ENCODE measurements at regions not wholly inside any gene's neighbourhood (a gene's known extent, or its start where the extent isn't known, plus 50 kb on each side); places are given as distances from the start of the nearest gene placed in this dataset.
A peak's percentile ranks its signal among the peaks of the same experiment; 100 is the strongest.

DNA sequence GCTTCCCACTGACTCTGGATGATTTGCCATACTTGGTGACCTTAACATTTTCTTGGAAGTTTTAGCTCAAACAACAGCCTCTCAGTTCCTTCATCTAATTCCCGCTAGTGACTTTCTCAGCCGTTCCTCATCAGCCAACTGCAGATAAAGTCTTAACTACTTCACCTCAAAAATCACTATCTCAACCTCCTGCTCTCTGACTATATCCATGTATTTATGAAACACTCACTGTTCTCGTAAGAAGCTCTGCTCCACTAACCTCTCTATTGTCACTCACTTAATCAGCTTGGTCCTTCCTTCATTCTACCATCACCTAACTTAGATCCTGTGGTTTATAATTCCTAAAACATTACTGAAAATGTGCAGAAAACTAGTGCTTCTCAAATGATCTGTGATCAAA lies 1551.6 kb downstream of the MRPL39 start:
- no peak for DNase-seq
- CTCF ChIA-PET, result interaction anchor here (1.2 to 1.3 kb wide), 2 partner anchors 20 to 202 kb away, joined by 3 read pairs; no protein-coding TSS in a partner anchor
- intact Hi-C loops (cut with micrococcal nuclease), result no loop called here
- POLR2A ChIA-PET, result no interaction called here
- H3K27me3 ChIP-seq (replicated peaks in 1 of 4; ENCODE audit: control extremely low read depth in 1 of 4, control insufficient read depth in 3 of 4, insufficient read depth in 4 of 4, low read length in 3 of 4), result no peaks in the 10 kb centered on the region
- H3K4me1 Mint-ChIP-seq, result peaks cover 8% of the 10 kb centered on the region
- H3K27me3 Mint-ChIP-seq, result no peaks in the 10 kb centered on the region
- no peak overlapping the region for H3K27ac ChIP-seq (ENCODE audit: low read length in 2 of 2)
- 89% methylated on average over 3 of the region's 3 CpGs for WGBS (ENCODE audit: insufficient coverage)
- TF ChIP-seq EZH2 (IDR thresholded peaks at IDR 0.05; ENCODE audit: borderline replicate concordance, insufficient read depth, low read depth, low read length, poor library complexity, severe bottlenecking), result no peak
- TF ChIP-seq, protein P1, sequence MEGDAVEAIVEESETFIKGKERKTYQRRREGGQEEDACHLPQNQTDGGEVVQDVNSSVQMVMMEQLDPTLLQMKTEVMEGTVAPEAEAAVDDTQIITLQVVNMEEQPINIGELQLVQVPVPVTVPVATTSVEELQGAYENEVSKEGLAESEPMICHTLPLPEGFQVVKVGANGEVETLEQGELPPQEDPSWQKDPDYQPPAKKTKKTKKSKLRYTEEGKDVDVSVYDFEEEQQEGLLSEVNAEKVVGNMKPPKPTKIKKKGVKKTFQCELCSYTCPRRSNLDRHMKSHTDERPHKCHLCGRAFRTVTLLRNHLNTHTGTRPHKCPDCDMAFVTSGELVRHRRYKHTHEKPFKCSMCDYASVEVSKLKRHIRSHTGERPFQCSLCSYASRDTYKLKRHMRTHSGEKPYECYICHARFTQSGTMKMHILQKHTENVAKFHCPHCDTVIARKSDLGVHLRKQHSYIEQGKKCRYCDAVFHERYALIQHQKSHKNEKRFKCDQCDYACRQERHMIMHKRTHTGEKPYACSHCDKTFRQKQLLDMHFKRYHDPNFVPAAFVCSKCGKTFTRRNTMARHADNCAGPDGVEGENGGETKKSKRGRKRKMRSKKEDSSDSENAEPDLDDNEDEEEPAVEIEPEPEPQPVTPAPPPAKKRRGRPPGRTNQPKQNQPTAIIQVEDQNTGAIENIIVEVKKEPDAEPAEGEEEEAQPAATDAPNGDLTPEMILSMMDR (IDR thresholded peaks at IDR 0.05), result no peak
- H3K79me2 ChIP-seq (ENCODE audit: control insufficient read depth, insufficient read depth, low read length), result no peaks in the 10 kb centered on the region
- H3K9me3 ChIP-seq (ENCODE audit: control extremely low read depth in 1 of 3, control insufficient read depth in 2 of 3, insufficient read depth in 1 of 3, low read length in 2 of 3), result peaks cover 0 to 5% (median 0%) of the 10 kb centered on the region in 3 donors
- no peak overlapping the region for H3K27ac Mint-ChIP-seq
- H3K4me3 Mint-ChIP-seq, result no peak overlapping the region
- H4K20me1 ChIP-seq (ENCODE audit: control insufficient read depth, insufficient read depth, low read length, poor library complexity, severe bottlenecking), result no peaks in the 10 kb centered on the region
- no peaks in the 10 kb centered on the region for H3K36me3 ChIP-seq (replicated peaks in 1 of 2; ENCODE audit: control extremely low read depth in 1 of 2, control insufficient read depth in 1 of 2, extremely low read depth in 1 of 2, insufficient read depth in 2 of 2, low read length in 1 of 2)
- H3K4me3 ChIP-seq (ENCODE audit: control extremely low read depth in 1 of 5, extremely low read depth in 1 of 5, insufficient read depth in 1 of 5, low read depth in 2 of 5, low read length in 4 of 5), result no peak overlapping the region
- ATAC-seq (ENCODE audit: low read depth), result no peak
- H3K9ac ChIP-seq (ENCODE audit: low read length), result no peak overlapping the region
- no peaks in the 10 kb centered on the region for H3K9me3 Mint-ChIP-seq (ENCODE audit: insufficient read depth)
- H2AFZ ChIP-seq (ENCODE audit: insufficient read depth, low read depth, low read length, poor library complexity, severe bottlenecking), result no peak overlapping the region
- H3K4me2 ChIP-seq (replicated peaks; ENCODE audit: low read depth, low read length, poor library complexity, severe bottlenecking), result no peak overlapping the region
- peaks cover 4 to 5% of the 10 kb centered on the region in 2 donors for H3K4me1 ChIP-seq (ENCODE audit: control insufficient read depth in 2 of 2, insufficient read depth in 2 of 2, low read length in 2 of 2)

DNA sequence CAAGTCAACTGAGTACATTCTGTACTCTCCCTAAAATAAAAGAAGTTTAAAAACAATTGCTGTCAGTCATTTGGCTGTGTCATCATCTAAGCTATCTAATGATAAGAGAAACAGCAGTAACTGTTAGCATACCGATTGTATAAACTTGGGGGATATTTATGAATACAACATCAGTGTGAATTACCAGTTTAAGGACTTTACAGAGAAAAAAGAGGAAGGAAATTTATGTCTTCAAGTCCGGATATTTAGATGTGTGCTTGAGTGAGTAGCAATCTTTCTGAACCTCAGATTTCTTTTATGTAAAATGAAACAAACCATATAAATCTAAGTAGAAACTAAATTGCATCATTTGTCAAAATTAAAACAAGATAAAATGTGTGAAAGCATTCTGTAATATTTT lies 1557.0 kb downstream of the MRPL39 start:
- peak overlapping the region in 1 of 5 experiments; percentile 53 for H3K4me3 ChIP-seq (ENCODE audit: control extremely low read depth in 1 of 5, extremely low read depth in 1 of 5, insufficient read depth in 1 of 5, low read depth in 2 of 5, low read length in 4 of 5)
- H3K4me1 Mint-ChIP-seq, result peaks cover 50% of the 10 kb centered on the region
- no peak for TF ChIP-seq EZH2 (IDR thresholded peaks at IDR 0.05; ENCODE audit: borderline replicate concordance, insufficient read depth, low read depth, low read length, poor library complexity, severe bottlenecking)
- TF ChIP-seq, protein P1 (IDR thresholded peaks at IDR 0.05), result no peak
- no CpG with 5 or more reads among the region's 2 CpGs for WGBS (ENCODE audit: insufficient coverage)
- peak overlapping the region; percentile 44 for H3K4me2 ChIP-seq (replicated peaks; ENCODE audit: low read depth, low read length, poor library complexity, severe bottlenecking)
- DNase-seq, result peak; percentile 52
- CTCF ChIA-PET, result no interaction called here
- no peaks in the 10 kb centered on the region for H3K79me2 ChIP-seq (ENCODE audit: control insufficient read depth, insufficient read depth, low read length)
- no peak overlapping the region for H2AFZ ChIP-seq (ENCODE audit: insufficient read depth, low read depth, low read length, poor library complexity, severe bottlenecking)
- H3K27ac ChIP-seq (ENCODE audit: low read length in 2 of 2), result peak overlapping the region; percentile 37 to 51
- no peaks in the 10 kb centered on the region for H3K27me3 ChIP-seq (replicated peaks in 1 of 4; ENCODE audit: control extremely low read depth in 1 of 4, control insufficient read depth in 3 of 4, insufficient read depth in 4 of 4, low read length in 3 of 4)
- intact Hi-C loops (cut with micrococcal nuclease), result no loop called here
- no peaks in the 10 kb centered on the region for H3K36me3 ChIP-seq (replicated peaks in 1 of 2; ENCODE audit: control extremely low read depth in 1 of 2, control insufficient read depth in 1 of 2, extremely low read depth in 1 of 2, insufficient read depth in 2 of 2, low read length in 1 of 2)
- H3K9me3 ChIP-seq (ENCODE audit: control extremely low read depth in 1 of 3, control insufficient read depth in 2 of 3, insufficient read depth in 1 of 3, low read length in 2 of 3), result peaks cover 0 to 4% (median 0%) of the 10 kb centered on the region in 3 donors
- no peaks in the 10 kb centered on the region for H4K20me1 ChIP-seq (ENCODE audit: control insufficient read depth, insufficient read depth, low read length, poor library complexity, severe bottlenecking)
- H3K9me3 Mint-ChIP-seq (ENCODE audit: insufficient read depth), result no peaks in the 10 kb centered on the region
- POLR2A ChIA-PET, result no interaction called here
- ATAC-seq (ENCODE audit: low read depth), result peak; percentile 31
- no peak overlapping the region for H3K9ac ChIP-seq (ENCODE audit: low read length)
- H3K4me3 Mint-ChIP-seq, result peak overlapping the region; percentile 66
- peak overlapping the region; percentile 71 for H3K27ac Mint-ChIP-seq
- H3K27me3 Mint-ChIP-seq, result no peaks in the 10 kb centered on the region
- peaks cover 44 to 49% of the 10 kb centered on the region in 2 donors for H3K4me1 ChIP-seq (ENCODE audit: control insufficient read depth in 2 of 2, insufficient read depth in 2 of 2, low read length in 2 of 2)

Data from B cell (primary cell).